Neural cell (in vitro differentiated cells): ENCODE measurements at regions not wholly inside any gene's neighbourhood (a gene's known extent, or its start where the extent isn't known, plus 50 kb on each side); places are given as distances from the start of the nearest gene placed in this dataset.

Source experiments
- H2AFZ ChIP-seq: fragments of 200-600, 300-800 bp; sonication (generic), shearing (Covaris generic); 2 replicates; pipeline ENCODE4 v1.6.0; 2014; ENCODE audit warnings: low read depth, mild to moderate bottlenecking, antibody characterized with exemption, low read length, moderate library complexity
- H3F3A ChIP-seq: fragments of 200-600 bp; shearing (Covaris generic); 2 replicates; pipeline ENCODE4 v1.6.1; 2016; ENCODE audit warnings: mild to moderate bottlenecking, moderate library complexity, mixed read lengths, antibody characterized with exemption, low read length; ENCODE audit not compliant: insufficient read depth, poor library complexity, severe bottlenecking
- H3K27ac ChIP-seq: fragments of 200-600, 300-800 bp; sonication (generic), shearing (Covaris generic); 2 replicates; pipeline ENCODE4 v1.5.1; 2014; ENCODE audit warnings: mild to moderate bottlenecking, low read length, moderate library complexity
- H3K27me3 ChIP-seq: fragments of 300-800, 200-600 bp; sonication (generic), shearing (Covaris generic); 2 replicates; pipeline ENCODE4 v1.6.0; 2014; ENCODE audit warnings: mild to moderate bottlenecking, low read depth, low read length, moderate library complexity; ENCODE audit not compliant: insufficient read depth
- H3K36me3 ChIP-seq: fragments of 300-800, 200-600 bp; sonication (generic), shearing (Covaris generic); 2 replicates; pipeline ENCODE4 v1.5.1; 2014; ENCODE audit warnings: mild to moderate bottlenecking, antibody characterized with exemption, low read length, moderate library complexity; ENCODE audit not compliant: insufficient read depth
- H3K4me2 ChIP-seq: fragments of 300-800, 200-600 bp; sonication (generic), shearing (Covaris generic); 2 replicates; pipeline ENCODE4 v1.6.0; 2014; ENCODE audit warnings: mild to moderate bottlenecking, low read length
- H3K4me3 ChIP-seq: fragments of 300-800, 200-600 bp; sonication (generic), shearing (Covaris generic); 2 replicates; pipeline ENCODE4 v1.5.1; 2014; ENCODE audit warnings: mild to moderate bottlenecking, low read length, moderate library complexity
- H3K79me2 ChIP-seq: fragments of 200-600 bp; shearing (Covaris generic); replicated peaks from 2 replicates; pipeline ENCODE4 v1.6.0; 2014; ENCODE audit warnings: mild to moderate bottlenecking, low read length, moderate library complexity; ENCODE audit not compliant: insufficient read depth
- H3K9ac ChIP-seq: fragments of 300-800, 200-600 bp; sonication (generic), shearing (Covaris generic); 2 replicates; pipeline ENCODE4 v1.6.1; 2016; ENCODE audit warnings: mild to moderate bottlenecking, low read length, mixed read lengths
- H3K9me2 ChIP-seq: fragments of 200-600 bp; shearing (Covaris generic); 2 replicates; pipeline ENCODE4 v1.6.1; 2016; ENCODE audit warnings: mild to moderate bottlenecking, low read length, mixed read lengths; ENCODE audit not compliant: insufficient read depth
- H3K9me3 ChIP-seq: fragments of 200-600, 300-800 bp; sonication (generic), shearing (Covaris generic); 2 replicates; pipeline ENCODE4 v1.6.1; 2016; ENCODE audit warnings: mild to moderate bottlenecking, mixed run types, low read length, moderate library complexity, mixed read lengths
- H4K20me1 ChIP-seq: fragments of 200-600 bp; shearing (Covaris generic); 2 replicates; pipeline ENCODE4 v1.6.1; 2016; ENCODE audit warnings: mild to moderate bottlenecking, mixed run types; ENCODE audit not compliant: insufficient read depth
- CTCF ChIP-seq: fragments of 450-650 bp; IDR thresholded peaks from 2 replicates; pipeline ENCODE4 v1.5.1; 2014; ENCODE audit warnings: antibody characterized with exemption, mild to moderate bottlenecking, moderate library complexity; ENCODE audit not compliant: poor library complexity, severe bottlenecking
- EP300 ChIP-seq: fragments of 450-650 bp; conservative IDR thresholded peaks from 2 replicates; pipeline ENCODE4 v1.6.1; 2014; ENCODE audit warnings: antibody characterized with exemption, mild to moderate bottlenecking, moderate library complexity; ENCODE audit not compliant: poor library complexity, severe bottlenecking
- EZH2 ChIP-seq: fragments of 200-600, 300-800 bp; shearing (Covaris generic), sonication (generic); IDR thresholded peaks from 2 replicates; pipeline ENCODE4 v1.6.1; 2014; ENCODE audit warnings: antibody characterized with exemption, low read length, borderline replicate concordance, mild to moderate bottlenecking; ENCODE audit not compliant: insufficient read depth, poor library complexity, severe bottlenecking
- MXI1 ChIP-seq: fragments of 450-650 bp; conservative IDR thresholded peaks from 2 replicates; pipeline ENCODE4 v1.6.1; 2014; ENCODE audit warnings: antibody characterized with exemption, mild to moderate bottlenecking; ENCODE audit not compliant: poor library complexity, severe bottlenecking
- POLR2AphosphoS5 ChIP-seq: IDR thresholded peaks from 2 replicates; pipeline ENCODE4 v1.6.1; 2012
- RAD21 ChIP-seq: fragments of 450-650 bp; conservative IDR thresholded peaks from 2 replicates; pipeline ENCODE4 v1.6.1; 2014; ENCODE audit warnings: antibody characterized with exemption, mild to moderate bottlenecking, moderate library complexity
- SMC3 ChIP-seq: fragments of 450-650 bp; conservative IDR thresholded peaks from 2 replicates; pipeline ENCODE4 v1.6.1; 2014; ENCODE audit warnings: antibody characterized with exemption, mild to moderate bottlenecking, moderate library complexity; ENCODE audit not compliant: poor library complexity
- TAF1 ChIP-seq: IDR thresholded peaks from 2 replicates; pipeline ENCODE4 v1.6.1; 2012; ENCODE audit warnings: low read depth
- TF ChIP-seq, protein P1 (sequence below): IDR thresholded peaks from 2 replicates; pipeline ENCODE4 v1.6.1; 2012; ENCODE audit warnings: borderline replicate concordance

- H3K9me3 ChIP-seq, result no peaks in the 10 kb centered on the region
- H3K27me3 ChIP-seq, result no peaks in the 10 kb centered on the region
- H2AFZ ChIP-seq, result no peak overlapping the region
- H3K9me2 ChIP-seq, result no peaks in the 10 kb centered on the region
- H3F3A ChIP-seq, result no peaks in the 10 kb centered on the region
- no peak overlapping the region for H3K9ac ChIP-seq
- TF ChIP-seq MXI1 (no peak), EP300 (no peak), SMC3 (no peak), CTCF (no peak), TAF1 (no peak), POLR2AphosphoS5 (no peak), EZH2 (no peak), RAD21 (no peak)
- TF ChIP-seq, protein P1, sequence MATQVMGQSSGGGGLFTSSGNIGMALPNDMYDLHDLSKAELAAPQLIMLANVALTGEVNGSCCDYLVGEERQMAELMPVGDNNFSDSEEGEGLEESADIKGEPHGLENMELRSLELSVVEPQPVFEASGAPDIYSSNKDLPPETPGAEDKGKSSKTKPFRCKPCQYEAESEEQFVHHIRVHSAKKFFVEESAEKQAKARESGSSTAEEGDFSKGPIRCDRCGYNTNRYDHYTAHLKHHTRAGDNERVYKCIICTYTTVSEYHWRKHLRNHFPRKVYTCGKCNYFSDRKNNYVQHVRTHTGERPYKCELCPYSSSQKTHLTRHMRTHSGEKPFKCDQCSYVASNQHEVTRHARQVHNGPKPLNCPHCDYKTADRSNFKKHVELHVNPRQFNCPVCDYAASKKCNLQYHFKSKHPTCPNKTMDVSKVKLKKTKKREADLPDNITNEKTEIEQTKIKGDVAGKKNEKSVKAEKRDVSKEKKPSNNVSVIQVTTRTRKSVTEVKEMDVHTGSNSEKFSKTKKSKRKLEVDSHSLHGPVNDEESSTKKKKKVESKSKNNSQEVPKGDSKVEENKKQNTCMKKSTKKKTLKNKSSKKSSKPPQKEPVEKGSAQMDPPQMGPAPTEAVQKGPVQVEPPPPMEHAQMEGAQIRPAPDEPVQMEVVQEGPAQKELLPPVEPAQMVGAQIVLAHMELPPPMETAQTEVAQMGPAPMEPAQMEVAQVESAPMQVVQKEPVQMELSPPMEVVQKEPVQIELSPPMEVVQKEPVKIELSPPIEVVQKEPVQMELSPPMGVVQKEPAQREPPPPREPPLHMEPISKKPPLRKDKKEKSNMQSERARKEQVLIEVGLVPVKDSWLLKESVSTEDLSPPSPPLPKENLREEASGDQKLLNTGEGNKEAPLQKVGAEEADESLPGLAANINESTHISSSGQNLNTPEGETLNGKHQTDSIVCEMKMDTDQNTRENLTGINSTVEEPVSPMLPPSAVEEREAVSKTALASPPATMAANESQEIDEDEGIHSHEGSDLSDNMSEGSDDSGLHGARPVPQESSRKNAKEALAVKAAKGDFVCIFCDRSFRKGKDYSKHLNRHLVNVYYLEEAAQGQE, result no peak
- H3K4me2 ChIP-seq, result no peak overlapping the region
- H3K36me3 ChIP-seq, result no peaks in the 10 kb centered on the region
- H3K4me3 ChIP-seq, result no peak overlapping the region
- no peaks in the 10 kb centered on the region for H4K20me1 ChIP-seq
- no peak overlapping the region for H3K27ac ChIP-seq
- H3K79me2 ChIP-seq, result no peaks in the 10 kb centered on the region
Observed at GRCh38 chrY:15455133-15455937, 931.0 kb downstream of the NLGN4Y start.

- no peak overlapping the region for H3K4me2 ChIP-seq
- no peak overlapping the region for H3K9ac ChIP-seq
- no peaks in the 10 kb centered on the region for H3K9me3 ChIP-seq
- no peak overlapping the region for H3K4me3 ChIP-seq
- H3K27me3 ChIP-seq, result no peaks in the 10 kb centered on the region
- TF ChIP-seq, protein P1, result no peak
- TF ChIP-seq MXI1, result no peak
- no peak for TF ChIP-seq RAD21
- no peak for TF ChIP-seq EZH2
- TF ChIP-seq TAF1, result no peak
- TF ChIP-seq SMC3, result no peak
- no peak for TF ChIP-seq POLR2AphosphoS5
- no peak for TF ChIP-seq EP300
- no peak for TF ChIP-seq CTCF
- H3K9me2 ChIP-seq, result no peaks in the 10 kb centered on the region
- H3F3A ChIP-seq, result no peaks in the 10 kb centered on the region
- H3K36me3 ChIP-seq, result no peaks in the 10 kb centered on the region
- no peaks in the 10 kb centered on the region for H3K79me2 ChIP-seq
- H3K27ac ChIP-seq, result no peak overlapping the region
- H2AFZ ChIP-seq, result no peak overlapping the region
- no peaks in the 10 kb centered on the region for H4K20me1 ChIP-seq
Observed at GRCh38 chrY:15455980-15456469, 931.7 kb downstream of the NLGN4Y start.
